ENCODE measurements at regions not wholly inside any gene's neighbourhood (a gene's known extent, or its start where the extent isn't known, plus 50 kb on each side); places are given as distances from the start of the nearest gene placed in this dataset.
A peak's percentile ranks its signal among the peaks of the same experiment; 100 is the strongest.

DNA sequence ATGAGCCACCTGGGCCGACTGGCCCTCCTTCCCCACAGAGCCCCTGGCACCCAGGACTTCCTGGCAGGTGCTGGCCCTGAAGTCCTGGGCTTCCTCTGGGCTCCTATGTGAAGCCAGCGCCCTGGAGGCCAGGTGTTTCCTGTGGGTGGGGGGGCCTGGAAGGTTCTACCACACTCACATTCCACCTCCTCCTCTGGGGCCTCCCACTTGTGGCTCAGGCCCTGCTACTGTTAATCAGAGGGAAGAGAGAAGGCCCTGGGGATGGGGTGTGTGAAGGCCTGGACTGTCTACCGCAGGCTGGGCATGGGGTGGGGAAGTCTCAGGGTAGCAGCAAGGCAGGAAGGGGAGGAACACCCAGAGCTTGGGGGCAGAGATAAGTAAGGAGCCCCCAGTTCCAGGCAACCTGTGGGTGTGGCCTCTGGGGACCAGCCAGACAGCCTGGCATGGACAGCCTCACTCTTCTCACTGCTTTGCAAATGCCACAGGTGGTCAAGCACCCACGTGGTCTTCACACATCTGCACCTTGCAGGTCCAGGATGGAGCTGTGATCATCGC, 111.9 kb upstream of the TNRC6C start:
- TF ChIP-seq, protein P1, sequence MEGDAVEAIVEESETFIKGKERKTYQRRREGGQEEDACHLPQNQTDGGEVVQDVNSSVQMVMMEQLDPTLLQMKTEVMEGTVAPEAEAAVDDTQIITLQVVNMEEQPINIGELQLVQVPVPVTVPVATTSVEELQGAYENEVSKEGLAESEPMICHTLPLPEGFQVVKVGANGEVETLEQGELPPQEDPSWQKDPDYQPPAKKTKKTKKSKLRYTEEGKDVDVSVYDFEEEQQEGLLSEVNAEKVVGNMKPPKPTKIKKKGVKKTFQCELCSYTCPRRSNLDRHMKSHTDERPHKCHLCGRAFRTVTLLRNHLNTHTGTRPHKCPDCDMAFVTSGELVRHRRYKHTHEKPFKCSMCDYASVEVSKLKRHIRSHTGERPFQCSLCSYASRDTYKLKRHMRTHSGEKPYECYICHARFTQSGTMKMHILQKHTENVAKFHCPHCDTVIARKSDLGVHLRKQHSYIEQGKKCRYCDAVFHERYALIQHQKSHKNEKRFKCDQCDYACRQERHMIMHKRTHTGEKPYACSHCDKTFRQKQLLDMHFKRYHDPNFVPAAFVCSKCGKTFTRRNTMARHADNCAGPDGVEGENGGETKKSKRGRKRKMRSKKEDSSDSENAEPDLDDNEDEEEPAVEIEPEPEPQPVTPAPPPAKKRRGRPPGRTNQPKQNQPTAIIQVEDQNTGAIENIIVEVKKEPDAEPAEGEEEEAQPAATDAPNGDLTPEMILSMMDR (IDR thresholded peaks at IDR 0.05) = no peak
- Mint-ChIP-seq H3K4me1 (ENCODE audit: low read depth) (peaks cover 50% of the 10 kb centered on the region), H3K27ac (peak overlapping the region; percentile 49), H3K4me3 (no peak overlapping the region), H3K36me3 (ENCODE audit: low read depth) (no peaks in the 10 kb centered on the region), H3K9me3 (no peaks in the 10 kb centered on the region), H3K27me3 (no peaks in the 10 kb centered on the region)
- ATAC-seq (ENCODE audit: poor library complexity) = peak; percentile 7
- Histone ChIP-seq H3K4me1 (ENCODE audit: insufficient read depth, low read length) (peaks cover 68% of the 10 kb centered on the region), H3K9me3 (ENCODE audit: control insufficient read depth in 1 of 2, insufficient read depth in 1 of 2, low read length in 2 of 2) (no peaks in the 10 kb centered on the region), H3K27me3 (ENCODE audit: control insufficient read depth in 1 of 2, insufficient read depth in 2 of 2, low read length in 2 of 2) (no peaks in the 10 kb centered on the region), H3K4me3 (ENCODE audit: low read length) (no peak overlapping the region), H3K27ac (ENCODE audit: low read depth in 1 of 2, low read length in 2 of 2) (peak overlapping the region in 1 of 2 donors; percentile 45), H3K36me3 (ENCODE audit: insufficient read depth, low read length) (no peaks in the 10 kb centered on the region)
- peak in 9 of 14 experiments; percentile 11 to 70 (median 37) for DNase-seq
- intact Hi-C loops (cut with DNase I, micrococcal nuclease) = no loop called here
- CTCF ChIA-PET = no interaction called here
- POLR2A ChIA-PET = interaction anchor here (1.1 to 1.6 kb wide), 3 partner anchors 35 to 111 kb away, joined by 3 to 5 read pairs (median 4); no protein-coding TSS in a partner anchor

- no peaks in the 10 kb centered on the region for H3K36me3 ChIP-seq (ENCODE audit: insufficient read depth, low read length)
Observed at GRCh38 chr17:77847221-77848085, 111.0 kb upstream of the TNRC6C start.

GRCh38 chr17:77848257-77848656, 110.2 kb upstream of the TNRC6C start:
- H3K9me3 ChIP-seq (ENCODE audit: control insufficient read depth in 1 of 2, insufficient read depth in 1 of 2, low read length in 2 of 2) = no peaks in the 10 kb centered on the region
- ChIA-PET POLR2A (no interaction called here), CTCF (no interaction called here)
- H3K9me3 Mint-ChIP-seq = no peaks in the 10 kb centered on the region
- H3K36me3 Mint-ChIP-seq (ENCODE audit: low read depth) = no peaks in the 10 kb centered on the region
- TF ChIP-seq, protein P1 (IDR thresholded peaks at IDR 0.05) = no peak
- H3K27ac ChIP-seq (ENCODE audit: low read depth in 1 of 2, low read length in 2 of 2) = no peak overlapping the region
- H3K36me3 ChIP-seq (ENCODE audit: insufficient read depth, low read length) = no peaks in the 10 kb centered on the region
- no peak overlapping the region for H3K27ac Mint-ChIP-seq
- no peaks in the 10 kb centered on the region for H3K27me3 ChIP-seq (ENCODE audit: control insufficient read depth in 1 of 2, insufficient read depth in 2 of 2, low read length in 2 of 2)
- no peaks in the 10 kb centered on the region for H3K27me3 Mint-ChIP-seq
- H3K4me3 ChIP-seq (ENCODE audit: low read length) = no peak overlapping the region
- ATAC-seq (ENCODE audit: poor library complexity) (no peak), DNase-seq (no peak)
- H3K4me1 Mint-ChIP-seq (ENCODE audit: low read depth) = peaks cover 34% of the 10 kb centered on the region
- peaks cover 57% of the 10 kb centered on the region for H3K4me1 ChIP-seq (ENCODE audit: insufficient read depth, low read length)
- intact Hi-C loops (cut with DNase I, micrococcal nuclease) = no loop called here
- H3K4me3 Mint-ChIP-seq = no peak overlapping the region

More at GRCh38 chr17:77847221-77848085, 111.0 kb upstream of the TNRC6C start:
- Mint-ChIP-seq H3K27me3 (no peaks in the 10 kb centered on the region), H3K9me3 (no peaks in the 10 kb centered on the region), H3K36me3 (ENCODE audit: low read depth) (no peaks in the 10 kb centered on the region), H3K27ac (no peak overlapping the region), H3K4me1 (ENCODE audit: low read depth) (peaks cover 42% of the 10 kb centered on the region), H3K4me3 (no peak overlapping the region)
- DNase-seq = no peak
- Histone ChIP-seq H3K27ac (ENCODE audit: low read depth in 1 of 2, low read length in 2 of 2) (no peak overlapping the region), H3K4me3 (ENCODE audit: low read length) (no peak overlapping the region), H3K9me3 (ENCODE audit: control insufficient read depth in 1 of 2, insufficient read depth in 1 of 2, low read length in 2 of 2) (no peaks in the 10 kb centered on the region), H3K27me3 (ENCODE audit: control insufficient read depth in 1 of 2, insufficient read depth in 2 of 2, low read length in 2 of 2) (no peaks in the 10 kb centered on the region), H3K4me1 (ENCODE audit: insufficient read depth, low read length) (peaks cover 62% of the 10 kb centered on the region)
- ChIA-PET POLR2A (interaction anchor here (1.1 to 1.6 kb wide), 3 partner anchors 34 to 110 kb away, joined by 3 to 5 read pairs (median 4); no protein-coding TSS in a partner anchor), CTCF (no interaction called here)
- intact Hi-C loops (cut with DNase I, micrococcal nuclease) = no loop called here
- ATAC-seq (ENCODE audit: poor library complexity) = no peak
- TF ChIP-seq, protein P1 (IDR thresholded peaks at IDR 0.05) = no peak
